Nephron (organoid): ENCODE measurements at regions not wholly inside any gene's neighbourhood (a gene's known extent, or its start where the extent isn't known, plus 50 kb on each side); places are given as distances from the start of the nearest gene placed in this dataset.
A peak's percentile ranks its signal among the peaks of the same experiment; 100 is the strongest.

ENCODE experiments used
- H3K27ac Mint-ChIP-seq, 3 experiments: 2 replicates each; pipeline ENCODE4 v1.8.0; 2020; ENCODE audit warnings: mixed read lengths in 3 of 3, mild to moderate bottlenecking in 2 of 3, moderate library complexity in 1 of 3
- H3K27me3 Mint-ChIP-seq: 2 replicates; pipeline ENCODE4 v1.8.0; 2021; ENCODE audit warnings: low read depth, mild to moderate bottlenecking, moderate library complexity, mixed read lengths
- H3K36me3 Mint-ChIP-seq: 2 replicates; pipeline ENCODE4 v1.8.0; 2020; ENCODE audit warnings: low read depth, mixed read lengths
- H3K4me1 Mint-ChIP-seq: 2 replicates; pipeline ENCODE4 v1.8.0; 2020; ENCODE audit warnings: mixed read lengths
- H3K4me3 Mint-ChIP-seq, 3 experiments: 2 replicates each; pipeline ENCODE4 v1.8.0; 2020; ENCODE audit warnings: mild to moderate bottlenecking in 3 of 3, mixed read lengths in 3 of 3, moderate library complexity in 2 of 3
- H3K9me3 Mint-ChIP-seq: 2 replicates; pipeline ENCODE4 v1.8.0; 2020; ENCODE audit warnings: mixed read lengths
- CTCF ChIP-seq, 3 experiments: fragments of 200-600 bp; sonication (generic); IDR thresholded peaks; one replicate each; pipeline ENCODE4 v1.5.0; 2021; ENCODE audit warnings: antibody characterized with exemption in 3 of 3; ENCODE audit not compliant: unreplicated experiment in 3 of 3

GRCh38 chr6:158876886-158877285 is 57.7 kb upstream of the EZR start:
- H3K4me1 Mint-ChIP-seq, result no peaks in the 10 kb centered on the region
- TF ChIP-seq CTCF (IDR thresholded peaks at IDR 0.05; ENCODE audit: unreplicated experiment in 3 of 3), result no peak
- no peaks in the 10 kb centered on the region for H3K36me3 Mint-ChIP-seq
- H3K4me3 Mint-ChIP-seq, result no peak overlapping the region
- H3K27ac Mint-ChIP-seq, result no peak overlapping the region
- H3K9me3 Mint-ChIP-seq, result peaks cover 16% of the 10 kb centered on the region
- H3K27me3 Mint-ChIP-seq, result no peaks in the 10 kb centered on the region

GRCh38 chr6:158870649-158870957 is 51.4 kb upstream of the EZR start:
- Mint-ChIP-seq H3K4me1 (peaks cover 13% of the 10 kb centered on the region), H3K4me3 (peak overlapping the region; percentile 62 to 84 (median 64)), H3K27ac (peak overlapping the region; percentile 83 to 99 (median 97)), H3K9me3 (no peaks in the 10 kb centered on the region), H3K36me3 (no peaks in the 10 kb centered on the region), H3K27me3 (peaks cover 13% of the 10 kb centered on the region)
- no peak for TF ChIP-seq CTCF (IDR thresholded peaks at IDR 0.05; ENCODE audit: unreplicated experiment in 3 of 3)

- peak overlapping the region; percentile 97 to 99 (median 99) for H3K27ac Mint-ChIP-seq
- no peak for TF ChIP-seq CTCF (IDR thresholded peaks at IDR 0.05; ENCODE audit: unreplicated experiment in 3 of 3)
- peaks cover 13% of the 10 kb centered on the region for H3K27me3 Mint-ChIP-seq
- H3K9me3 Mint-ChIP-seq, result no peaks in the 10 kb centered on the region
- H3K4me1 Mint-ChIP-seq, result peaks cover 17% of the 10 kb centered on the region
- no peaks in the 10 kb centered on the region for H3K36me3 Mint-ChIP-seq
- peak overlapping the region; percentile 82 to 84 (median 84) for H3K4me3 Mint-ChIP-seq
These were observed 50.9 kb upstream of the EZR start for GRCh38 chr6:158869826-158870648.

GRCh38 chr6:158868890-158869825 is 50.0 kb upstream of the EZR start:
- H3K9me3 Mint-ChIP-seq, result no peaks in the 10 kb centered on the region
- peaks cover 13% of the 10 kb centered on the region for H3K27me3 Mint-ChIP-seq
- peak overlapping the region; percentile 82 to 84 (median 84) for H3K4me3 Mint-ChIP-seq
- H3K36me3 Mint-ChIP-seq, result no peaks in the 10 kb centered on the region
- peaks cover 22% of the 10 kb centered on the region for H3K4me1 Mint-ChIP-seq
- no peak for TF ChIP-seq CTCF (IDR thresholded peaks at IDR 0.05; ENCODE audit: unreplicated experiment in 3 of 3)
- H3K27ac Mint-ChIP-seq, result peak overlapping the region; percentile 97 to 99 (median 99)
